ENCODE measurements at regions not wholly inside any gene's neighbourhood (a gene's known extent, or its start where the extent isn't known, plus 50 kb on each side); places are given as distances from the start of the nearest gene placed in this dataset.

DNA sequence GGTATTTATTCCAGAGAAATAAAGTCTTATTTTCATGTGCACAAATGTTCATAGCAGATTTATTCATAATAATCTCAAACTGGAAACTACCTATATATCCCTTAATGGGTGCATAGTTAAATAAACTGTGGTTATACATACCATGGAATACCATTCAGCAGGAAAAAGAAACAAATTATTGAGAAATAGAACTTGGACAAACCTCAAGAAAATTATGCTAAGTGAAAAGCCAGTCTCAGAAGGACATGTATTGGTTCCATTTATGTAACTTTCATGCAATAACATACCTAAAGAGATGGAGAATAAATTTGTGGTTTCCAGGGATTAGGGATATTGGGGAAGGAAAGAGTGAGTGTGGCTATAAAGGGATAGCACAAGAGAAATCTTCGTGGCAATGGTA lies 452.6 kb downstream of the SETBP1 start:
- no peak overlapping the region for H3K4me3 Mint-ChIP-seq
- H3K9ac ChIP-seq (ENCODE audit: insufficient read depth, low read length, poor library complexity, severe bottlenecking): no peak overlapping the region
- H3K9me3 Mint-ChIP-seq: peaks cover 0 to 2% (median 0%) of the 10 kb centered on the region in 7 donors
- DNase-seq: no peak
- TF ChIP-seq, protein P1, sequence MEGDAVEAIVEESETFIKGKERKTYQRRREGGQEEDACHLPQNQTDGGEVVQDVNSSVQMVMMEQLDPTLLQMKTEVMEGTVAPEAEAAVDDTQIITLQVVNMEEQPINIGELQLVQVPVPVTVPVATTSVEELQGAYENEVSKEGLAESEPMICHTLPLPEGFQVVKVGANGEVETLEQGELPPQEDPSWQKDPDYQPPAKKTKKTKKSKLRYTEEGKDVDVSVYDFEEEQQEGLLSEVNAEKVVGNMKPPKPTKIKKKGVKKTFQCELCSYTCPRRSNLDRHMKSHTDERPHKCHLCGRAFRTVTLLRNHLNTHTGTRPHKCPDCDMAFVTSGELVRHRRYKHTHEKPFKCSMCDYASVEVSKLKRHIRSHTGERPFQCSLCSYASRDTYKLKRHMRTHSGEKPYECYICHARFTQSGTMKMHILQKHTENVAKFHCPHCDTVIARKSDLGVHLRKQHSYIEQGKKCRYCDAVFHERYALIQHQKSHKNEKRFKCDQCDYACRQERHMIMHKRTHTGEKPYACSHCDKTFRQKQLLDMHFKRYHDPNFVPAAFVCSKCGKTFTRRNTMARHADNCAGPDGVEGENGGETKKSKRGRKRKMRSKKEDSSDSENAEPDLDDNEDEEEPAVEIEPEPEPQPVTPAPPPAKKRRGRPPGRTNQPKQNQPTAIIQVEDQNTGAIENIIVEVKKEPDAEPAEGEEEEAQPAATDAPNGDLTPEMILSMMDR (IDR thresholded peaks at IDR 0.05): no peak
- no peaks in the 10 kb centered on the region for H3K9me3 ChIP-seq (replicated peaks in 1 of 2; ENCODE audit: control insufficient read depth in 1 of 2, insufficient read depth in 1 of 2, low read length in 2 of 2)
- no peaks in the 10 kb centered on the region for H3K36me3 ChIP-seq (replicated peaks in 1 of 2; ENCODE audit: control insufficient read depth in 1 of 2, insufficient read depth in 2 of 2, low read length in 2 of 2)
- WGBS (ENCODE audit: insufficient coverage): no CpG with 5 or more reads among the region's 1 CpG
- no peaks in the 10 kb centered on the region for H3K27me3 ChIP-seq (ENCODE audit: control insufficient read depth in 2 of 2, insufficient read depth in 2 of 2, low read length in 2 of 2)
- peaks cover 0 to 3% (median 2%) of the 10 kb centered on the region in 3 donors for H3K27me3 Mint-ChIP-seq (ENCODE audit: low read depth in 3 of 3)
- intact Hi-C loops (cut with micrococcal nuclease): no loop called here
- H3K79me2 ChIP-seq (ENCODE audit: insufficient read depth, low read length): no peaks in the 10 kb centered on the region
- H3K4me3 ChIP-seq (replicated peaks in 1 of 3; ENCODE audit: low read depth in 2 of 3, low read length in 3 of 3): no peak overlapping the region
- no peaks in the 10 kb centered on the region for H3K4me1 ChIP-seq (ENCODE audit: control insufficient read depth in 1 of 2, insufficient read depth in 2 of 2, low read length in 2 of 2)
- H3K27ac ChIP-seq (ENCODE audit: low read depth in 1 of 2, low read length in 2 of 2): no peak overlapping the region
- H3K4me2 ChIP-seq (replicated peaks; ENCODE audit: extremely low read depth, low read length, poor library complexity, severe bottlenecking): no peak overlapping the region
- H3K36me3 Mint-ChIP-seq: no peaks in the 10 kb centered on the region
- no peaks in the 10 kb centered on the region for H3K4me1 Mint-ChIP-seq
- H4K20me1 ChIP-seq (ENCODE audit: insufficient read depth, low read length): no peaks in the 10 kb centered on the region
- H3K27ac Mint-ChIP-seq: no peak overlapping the region
- no peak overlapping the region for H2AFZ ChIP-seq (ENCODE audit: insufficient read depth, low read depth, low read length, poor library complexity, severe bottlenecking)

DNA sequence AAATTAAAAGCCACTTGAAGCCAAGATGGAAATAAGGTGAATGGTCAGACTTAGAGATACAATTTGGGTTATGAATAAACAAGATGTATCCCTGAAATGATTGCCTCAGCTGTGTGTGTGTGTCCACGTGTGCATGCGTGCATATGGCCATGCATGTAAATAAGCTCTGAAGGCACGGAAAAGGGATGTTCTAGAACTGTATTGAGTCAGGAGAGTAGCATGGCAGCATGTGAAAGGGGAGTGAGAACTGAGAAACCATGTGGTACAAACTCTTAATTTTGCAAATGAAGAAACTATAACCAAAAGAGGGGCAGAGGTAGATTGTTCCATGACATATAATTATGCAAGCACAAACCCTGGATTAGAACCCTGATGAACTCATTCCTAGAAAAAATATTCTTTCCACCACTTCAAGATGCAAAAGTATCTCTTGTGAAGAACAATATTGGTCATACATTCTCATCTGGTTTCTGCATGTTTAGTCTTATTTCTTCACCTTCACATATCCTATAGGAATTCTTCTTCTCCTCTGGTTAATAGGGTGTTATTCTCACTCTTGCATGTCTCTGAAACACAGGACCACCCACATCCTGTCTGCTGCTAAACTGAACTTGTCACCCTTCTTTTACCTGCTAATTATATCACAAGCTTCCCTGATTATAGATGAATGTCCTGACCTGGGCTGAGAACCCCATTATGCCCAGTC lies 455.8 kb downstream of the SETBP1 start:
- no peak for DNase-seq
- H3K27ac Mint-ChIP-seq: no peak overlapping the region
- peaks cover 0 to 2% (median 2%) of the 10 kb centered on the region in 3 donors for H3K27me3 Mint-ChIP-seq (ENCODE audit: low read depth in 3 of 3)
- Histone ChIP-seq H3K4me3 (replicated peaks in 1 of 3; ENCODE audit: low read depth in 2 of 3, low read length in 3 of 3) (no peak overlapping the region), H2AFZ (ENCODE audit: insufficient read depth, low read depth, low read length, poor library complexity, severe bottlenecking) (no peak overlapping the region), H3K4me2 (replicated peaks; ENCODE audit: extremely low read depth, low read length, poor library complexity, severe bottlenecking) (no peak overlapping the region), H3K9me3 (replicated peaks in 1 of 2; ENCODE audit: control insufficient read depth in 1 of 2, insufficient read depth in 1 of 2, low read length in 2 of 2) (no peaks in the 10 kb centered on the region), H3K4me1 (ENCODE audit: control insufficient read depth in 1 of 2, insufficient read depth in 2 of 2, low read length in 2 of 2) (no peaks in the 10 kb centered on the region), H3K9ac (ENCODE audit: insufficient read depth, low read length, poor library complexity, severe bottlenecking) (no peak overlapping the region), H3K79me2 (ENCODE audit: insufficient read depth, low read length) (no peaks in the 10 kb centered on the region), H3K27ac (ENCODE audit: low read depth in 1 of 2, low read length in 2 of 2) (no peak overlapping the region), H4K20me1 (ENCODE audit: insufficient read depth, low read length) (no peaks in the 10 kb centered on the region), H3K27me3 (ENCODE audit: control insufficient read depth in 2 of 2, insufficient read depth in 2 of 2, low read length in 2 of 2) (no peaks in the 10 kb centered on the region), H3K36me3 (replicated peaks in 1 of 2; ENCODE audit: control insufficient read depth in 1 of 2, insufficient read depth in 2 of 2, low read length in 2 of 2) (no peaks in the 10 kb centered on the region)
- TF ChIP-seq, protein P1 (IDR thresholded peaks at IDR 0.05): no peak
- H3K4me3 Mint-ChIP-seq: no peak overlapping the region
- peaks cover 0 to 5% of the 10 kb centered on the region in 2 donors for H3K36me3 Mint-ChIP-seq
- WGBS (ENCODE audit: insufficient coverage): 95% methylated on average over 3 of the region's 3 CpGs
- H3K4me1 Mint-ChIP-seq: no peaks in the 10 kb centered on the region
- intact Hi-C loops (cut with micrococcal nuclease): no loop called here
- H3K9me3 Mint-ChIP-seq: peaks cover 4 to 9% (median 6%) of the 10 kb centered on the region in 7 donors
